Colonic mucosa (tissue), 4 donors: ENCODE measurements at regions not wholly inside any gene's neighbourhood (a gene's known extent, or its start where the extent isn't known, plus 50 kb on each side); places are given as distances from the start of the nearest gene placed in this dataset.

Source experiments
- DNase-seq: peaks from one replicate; pipeline ENCODE4 v3.0.0-alpha.2; 2020
- H3K27ac ChIP-seq: fragments of 200-600 bp; one replicate; pipeline ENCODE4 v1.8.0; 2021
- H3K27me3 ChIP-seq: fragments of 200-600 bp; one replicate; pipeline ENCODE4 v1.8.0; 2021
- H3K36me3 ChIP-seq: fragments of 200-600 bp; one replicate; pipeline ENCODE4 v1.8.0; 2021
- H3K4me1 ChIP-seq: fragments of 200-600 bp; one replicate; pipeline ENCODE4 v1.8.0; 2021; ENCODE audit warnings: mild to moderate bottlenecking
- H3K4me3 ChIP-seq: fragments of 200-600 bp; one replicate; pipeline ENCODE4 v1.8.0; 2021
- H3K9ac ChIP-seq, 2 donors: one replicate each; pipeline ENCODE4 v1.7.0; 2013; ENCODE audit warnings: control low read depth in 2 of 2, low read depth in 2 of 2, low read length in 2 of 2
- H3K9me3 ChIP-seq: fragments of 200-600 bp; one replicate; pipeline ENCODE4 v1.8.0; 2021
- CTCF ChIP-seq: fragments of 200-600 bp; IDR thresholded peaks from one replicate; pipeline ENCODE4 v1.8.0; 2022; ENCODE audit warnings: antibody characterized with exemption, mild to moderate bottlenecking
- intact Hi-C: fragments of 100-400 bp; cut with DNase I; formaldehyde crosslinking; loops from one replicate; pipeline ENCODE4 v1.14.1; 2022
- donor health status: healthy.
- donor health status: DM: no; HTN: no; CAD: no.
- donor health status: DM: no; HTN: no; CAD: no.

- no peak for TF ChIP-seq CTCF
- no peak overlapping the region for H3K9ac ChIP-seq
- intact Hi-C loops: no loop called here
- H3K4me3 ChIP-seq: no peak overlapping the region
- no peak overlapping the region for H3K27ac ChIP-seq
- H3K27me3 ChIP-seq: no peaks in the 10 kb centered on the region
- DNase-seq: no peak
- H3K36me3 ChIP-seq: no peaks in the 10 kb centered on the region
- H3K9me3 ChIP-seq: no peaks in the 10 kb centered on the region
- H3K4me1 ChIP-seq: no peaks in the 10 kb centered on the region
These were observed 268.8 kb downstream of the TFAP2C start for GRCh38 chr20:56897958-56898349.

- DNase-seq: no peak
- Histone ChIP-seq H3K9me3 (no peaks in the 10 kb centered on the region), H3K4me3 (no peak overlapping the region), H3K9ac (no peak overlapping the region), H3K27ac (no peak overlapping the region), H3K36me3 (no peaks in the 10 kb centered on the region), H3K4me1 (no peaks in the 10 kb centered on the region), H3K27me3 (no peaks in the 10 kb centered on the region)
- TF ChIP-seq CTCF: no peak
- intact Hi-C loops: no loop called here
These were observed 270.4 kb downstream of the TFAP2C start for GRCh38 chr20:56899506-56899905.

- Histone ChIP-seq H3K27me3 (no peaks in the 10 kb centered on the region), H3K36me3 (no peaks in the 10 kb centered on the region), H3K4me1 (no peaks in the 10 kb centered on the region), H3K9ac (no peak overlapping the region), H3K9me3 (no peaks in the 10 kb centered on the region), H3K4me3 (no peak overlapping the region), H3K27ac (no peak overlapping the region)
- no peak for TF ChIP-seq CTCF
- intact Hi-C loops: no loop called here
- DNase-seq: no peak
These were observed 271.1 kb downstream of the TFAP2C start for GRCh38 chr20:56900252-56900651.

GRCh38 chr20:56903421-56903820, 274.3 kb downstream of the TFAP2C start:
- Histone ChIP-seq H3K9ac (no peak overlapping the region), H3K36me3 (no peaks in the 10 kb centered on the region), H3K27me3 (no peaks in the 10 kb centered on the region), H3K4me3 (no peak overlapping the region), H3K27ac (no peak overlapping the region), H3K4me1 (no peaks in the 10 kb centered on the region), H3K9me3 (no peaks in the 10 kb centered on the region)
- no peak for DNase-seq
- intact Hi-C loops: no loop called here
- TF ChIP-seq CTCF: no peak

GRCh38 chr20:56903858-56904257, 274.8 kb downstream of the TFAP2C start:
- Histone ChIP-seq H3K27me3 (no peaks in the 10 kb centered on the region), H3K9me3 (no peaks in the 10 kb centered on the region), H3K9ac (no peak overlapping the region), H3K4me3 (no peak overlapping the region), H3K36me3 (no peaks in the 10 kb centered on the region), H3K4me1 (no peaks in the 10 kb centered on the region), H3K27ac (no peak overlapping the region)
- intact Hi-C loops: no loop called here
- no peak for TF ChIP-seq CTCF
- no peak for DNase-seq
